HG02798 (cell line): ENCODE measurements at regions not wholly inside any gene's neighbourhood (a gene's known extent, or its start where the extent isn't known, plus 50 kb on each side); places are given as distances from the start of the nearest gene placed in this dataset.

Experiments used
- ATAC-seq: cut with Tn5 transposase; IDR thresholded peaks from one replicate; pipeline ENCODE4 v1.9.1; 2021; ENCODE audit warnings: mild to moderate bottlenecking; ENCODE audit not compliant: unreplicated experiment, poor library complexity

DNA sequence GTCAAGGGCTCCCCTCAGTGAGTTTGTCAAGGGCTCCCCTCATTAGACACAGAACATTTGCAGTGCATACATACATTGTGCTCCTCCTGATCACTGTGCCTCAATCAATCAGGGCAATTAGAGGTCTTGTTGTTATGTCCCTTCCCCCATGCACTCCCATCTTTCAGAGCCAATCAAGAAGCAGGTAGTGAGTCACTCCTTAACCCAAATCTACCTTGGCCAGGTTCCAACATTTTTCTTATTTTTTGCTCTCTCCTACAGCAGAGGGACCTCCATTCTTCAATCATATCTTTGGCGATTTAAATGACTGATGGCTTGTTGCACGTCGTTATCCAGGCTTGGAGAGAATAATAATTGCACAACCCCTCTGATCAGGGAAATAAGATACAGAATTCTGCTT lies 409.9 kb upstream of the SPTLC3 start:
- ATAC-seq = no peak

- no peak for ATAC-seq
Measured at GRCh38 chr20:12599494-12599893, 409.3 kb upstream of the SPTLC3 start.

DNA sequence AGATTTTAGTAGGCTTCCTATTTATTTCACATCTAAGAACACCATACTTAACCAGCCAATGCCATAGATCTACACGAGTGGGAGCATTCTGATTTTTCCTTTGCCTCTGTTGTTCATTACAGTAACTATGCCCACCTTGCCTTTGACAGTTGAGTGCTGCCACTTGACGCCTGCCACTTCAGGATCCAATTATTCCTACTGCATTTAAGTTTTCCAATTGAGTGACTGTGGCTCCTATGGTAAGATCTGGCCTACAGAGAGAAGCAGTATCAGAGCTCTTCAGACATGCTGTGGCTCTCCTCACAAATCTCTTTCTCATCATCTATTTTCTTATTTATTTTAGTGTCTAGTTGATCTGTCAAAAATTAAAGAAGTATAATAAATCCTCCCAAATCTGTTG lies 403.0 kb upstream of the SPTLC3 start:
- no peak for ATAC-seq

DNA sequence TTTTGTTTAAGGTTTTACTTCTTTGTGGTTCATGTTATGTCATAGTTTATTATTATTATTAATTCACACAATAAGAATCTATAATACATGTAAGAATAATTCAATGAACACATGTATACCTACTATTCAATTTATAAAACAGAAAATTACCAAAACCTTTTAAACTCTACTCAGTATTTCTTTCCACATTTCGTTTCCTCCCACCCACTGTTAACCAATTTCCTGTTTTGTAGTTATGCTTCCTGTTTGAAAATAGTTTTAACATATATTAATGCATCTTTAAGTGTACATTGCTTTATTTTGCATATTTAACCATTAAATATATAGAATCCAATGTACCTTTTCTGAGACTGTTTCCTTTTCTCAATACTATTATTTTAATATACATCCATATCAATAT lies 397.9 kb upstream of the SPTLC3 start:
- ATAC-seq = no peak

GRCh38 chr20:12614764-12615163 lies 394.0 kb upstream of the SPTLC3 start:
- no peak for ATAC-seq

DNA sequence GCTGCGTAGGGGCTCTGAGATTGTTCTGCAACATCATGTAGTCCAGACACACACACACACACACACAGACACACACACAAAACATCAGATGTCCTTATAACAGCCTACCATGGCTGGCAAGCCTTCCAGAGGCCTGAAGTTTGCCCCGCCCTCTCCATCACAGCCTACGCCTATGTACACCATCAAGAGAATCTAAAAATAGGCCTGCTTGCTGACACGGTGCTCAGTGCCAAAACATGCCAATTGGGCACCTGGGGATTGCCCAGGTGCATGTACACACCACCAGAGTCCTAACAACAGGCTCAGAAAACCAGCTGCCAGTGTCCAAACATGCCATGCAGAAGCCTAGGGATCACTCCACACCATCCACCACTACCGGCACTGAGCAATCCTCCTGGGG lies 391.7 kb upstream of the SPTLC3 start:
- no peak for ATAC-seq

- ATAC-seq = no peak
Measured at GRCh38 chr20:12623870-12624269, 384.9 kb upstream of the SPTLC3 start.

DNA sequence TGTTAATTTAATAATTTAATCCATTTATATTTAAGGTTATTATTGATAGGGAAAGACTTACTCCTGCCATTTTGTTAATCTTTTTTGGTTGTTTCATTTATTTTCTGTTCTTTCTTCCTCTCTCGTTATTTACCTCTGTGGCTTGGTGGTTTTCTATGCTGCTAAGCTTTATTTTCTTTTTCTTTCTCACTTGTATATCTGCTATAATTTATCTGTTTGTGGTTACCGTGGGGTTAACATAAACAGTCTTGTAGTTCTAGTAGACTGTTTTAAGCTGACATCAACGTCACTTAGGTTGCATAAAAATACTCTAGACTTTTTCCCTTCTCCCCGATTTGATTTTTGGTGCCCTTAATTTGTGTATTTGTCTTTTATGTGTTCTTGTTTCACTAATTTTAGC lies 381.3 kb upstream of the SPTLC3 start:
- ATAC-seq = no peak

GRCh38 chr20:12638633-12639312 lies 370.0 kb upstream of the SPTLC3 start:
- ATAC-seq = no peak

DNA sequence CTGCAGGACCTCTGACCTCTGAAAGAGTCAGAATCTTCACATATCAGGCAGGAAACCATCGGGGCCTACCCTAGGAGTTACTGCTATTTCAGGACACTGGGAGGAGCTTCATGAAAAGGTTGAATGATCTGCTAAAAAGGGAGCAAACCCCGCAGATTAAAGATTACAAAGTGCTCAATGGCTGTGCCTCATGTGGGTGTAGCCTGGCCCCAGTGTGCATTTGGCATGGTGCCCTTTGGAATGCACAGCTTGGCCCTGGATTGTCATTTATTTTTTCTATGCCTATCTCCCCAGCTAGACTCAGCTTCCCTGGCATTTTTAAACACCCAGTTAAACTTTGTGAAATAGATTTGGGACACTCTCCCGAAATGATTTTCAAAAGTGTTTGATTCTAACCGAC lies 368.5 kb upstream of the SPTLC3 start:
- no peak for ATAC-seq

- no peak for ATAC-seq
Measured at GRCh38 chr20:12641619-12642018, 367.2 kb upstream of the SPTLC3 start.

DNA sequence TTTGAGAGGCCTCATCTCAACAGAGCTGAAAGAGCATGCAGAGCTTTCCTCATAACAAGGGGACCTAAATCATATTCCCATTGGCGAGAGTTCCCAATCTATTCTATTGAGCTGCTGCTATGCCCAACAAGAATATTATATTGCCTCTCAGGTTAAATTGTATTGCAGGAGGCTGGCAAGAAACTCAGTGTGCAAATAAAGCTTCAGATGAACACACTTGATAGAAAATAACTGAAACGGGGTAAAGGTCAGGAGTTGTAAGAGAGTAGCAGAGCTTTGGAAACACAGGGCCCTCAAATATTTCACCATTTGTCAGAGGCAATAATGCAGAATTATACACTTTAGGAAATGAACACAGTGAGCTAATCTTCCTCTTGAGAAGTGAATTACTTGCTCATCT lies 364.3 kb upstream of the SPTLC3 start:
- no peak for ATAC-seq

DNA sequence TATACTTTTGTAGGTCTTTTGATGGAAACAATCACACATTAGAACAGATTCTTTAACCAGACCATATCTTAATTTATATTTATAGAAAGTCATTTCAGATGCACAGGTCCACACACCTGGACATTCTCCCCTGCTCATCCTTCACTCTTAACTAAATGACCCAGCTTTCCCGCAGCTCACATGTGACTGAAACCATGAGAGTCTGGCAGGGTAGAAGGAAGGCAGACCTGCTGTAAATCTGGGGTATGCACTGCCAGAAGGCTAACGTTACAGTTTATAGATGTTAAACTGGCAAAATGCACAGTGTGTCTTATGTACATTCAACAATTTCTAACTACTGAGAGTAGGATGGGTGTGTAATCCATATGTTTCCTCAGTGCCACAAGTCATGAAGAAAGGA lies 359.5 kb upstream of the SPTLC3 start:
- ATAC-seq = no peak

DNA sequence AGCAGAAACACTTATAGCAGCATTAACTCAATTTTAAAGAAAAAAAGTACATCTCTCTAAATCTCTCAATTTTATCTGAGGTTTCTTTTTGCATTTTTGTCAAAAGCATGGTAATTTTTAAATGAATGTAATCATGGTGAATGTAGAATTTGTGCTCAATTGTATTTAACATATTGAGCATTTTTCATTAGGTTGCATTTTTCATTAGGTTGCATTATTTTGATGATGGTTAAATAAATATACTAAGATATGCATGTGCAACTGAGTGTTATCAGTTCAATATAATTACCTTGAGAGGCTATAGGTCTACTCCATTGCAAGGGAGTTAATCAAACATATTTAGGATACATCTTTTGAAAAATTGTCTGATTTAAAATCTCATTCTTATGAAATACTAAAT lies 355.1 kb upstream of the SPTLC3 start:
- no peak for ATAC-seq

- no peak for ATAC-seq
Measured at GRCh38 chr20:12659942-12660341, 348.8 kb upstream of the SPTLC3 start.

- no peak for ATAC-seq
Measured at GRCh38 chr20:12660918-12661317, 347.9 kb upstream of the SPTLC3 start.

GRCh38 chr20:12670301-12670700 lies 338.5 kb upstream of the SPTLC3 start:
- no peak for ATAC-seq

DNA sequence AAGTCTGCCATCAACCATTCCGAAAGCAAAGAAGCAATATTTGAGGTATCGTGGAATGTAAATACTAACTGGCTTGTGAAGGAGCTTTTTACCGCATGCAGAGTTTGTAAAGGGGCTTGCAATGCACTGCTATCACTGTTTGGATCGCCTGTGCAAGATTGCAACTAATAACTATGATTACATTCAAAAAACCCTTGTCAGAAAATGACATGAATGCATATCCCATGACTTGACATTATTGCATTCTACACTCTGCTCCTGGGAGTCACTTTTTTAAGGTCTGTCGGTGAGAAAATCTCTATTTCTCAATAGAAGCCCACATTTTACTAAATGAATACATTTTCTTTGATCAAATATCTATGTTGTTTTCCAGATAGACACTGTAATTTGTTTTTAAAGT lies 335.4 kb upstream of the SPTLC3 start:
- no peak for ATAC-seq

- ATAC-seq = no peak
Measured at GRCh38 chr20:12677925-12678324, 330.8 kb upstream of the SPTLC3 start.

- no peak for ATAC-seq
Measured at GRCh38 chr20:12679447-12679846, 329.3 kb upstream of the SPTLC3 start.

DNA sequence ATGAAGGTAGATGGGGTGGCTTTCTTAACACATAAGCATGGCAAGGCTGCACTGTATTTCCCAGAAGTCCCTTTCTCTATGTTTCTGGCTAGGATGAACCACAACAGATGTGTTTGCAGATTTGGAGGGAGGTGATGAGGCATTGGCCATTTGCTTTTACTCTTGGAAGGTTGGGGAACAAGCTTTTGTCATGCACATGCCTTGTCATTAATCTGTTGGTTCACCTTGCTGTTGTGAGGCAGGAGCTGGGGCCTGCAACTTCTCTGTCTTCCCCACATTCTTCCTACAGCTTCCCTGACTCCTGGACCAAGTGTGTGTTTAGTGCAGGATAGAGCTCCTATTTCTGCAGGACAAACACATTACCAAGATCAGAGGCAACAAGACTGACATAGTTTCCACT lies 326.2 kb upstream of the SPTLC3 start:
- ATAC-seq = no peak

DNA sequence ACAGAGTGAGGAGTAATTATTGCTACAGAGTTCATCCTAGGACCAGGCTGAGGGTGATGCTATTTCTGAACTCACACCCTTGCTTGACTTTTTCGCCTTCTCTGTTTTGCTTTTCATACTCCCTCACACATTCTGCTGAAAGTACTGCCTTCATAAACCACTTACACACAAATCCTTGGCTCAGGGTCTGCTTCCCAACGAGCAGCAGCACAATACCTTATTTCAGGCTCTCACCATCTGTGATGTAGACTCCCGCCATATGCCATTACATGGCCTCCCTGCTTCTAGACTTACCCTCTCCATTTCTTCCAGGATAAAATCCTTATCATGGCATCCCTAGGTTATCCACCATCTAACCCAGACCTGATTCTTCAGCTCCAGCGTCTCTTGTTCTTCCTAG lies 321.3 kb upstream of the SPTLC3 start:
- no peak for ATAC-seq

GRCh38 chr20:12695937-12696336 lies 312.8 kb upstream of the SPTLC3 start:
- ATAC-seq = no peak
